GM12878 (cell line): ENCODE measurements at regions not wholly inside any gene's neighbourhood (a gene's known extent, or its start where the extent isn't known, plus 50 kb on each side); places are given as distances from the start of the nearest gene placed in this dataset.

Experiments
- ATAC-seq: fragments of 200-7000 bp; cut with Tn5 transposase; 3 replicates; pipeline ENCODE4 v1.9.1; 2020; ENCODE audit warnings: mild to moderate bottlenecking, moderate library complexity
- BruUV-seq: library from RNA; stranded (reverse); fragments of 400-500 nt; replicated peaks from 2 replicates; lab custom pipeline; 2021; lab: Mats Ljungman, UMichigan
- CTCF ChIA-PET: fragments of 300-600 bp; sonication (Branson Sonifier 250); formaldehyde crosslinking; extraction: SDS; loops from one replicate; lab custom pipeline; 2021; ENCODE audit warnings: inconsistent platforms; lab: Yijun Ruan, JAX
- POLR2A ChIA-PET: fragments of 350-600 bp; formaldehyde crosslinking; extraction: SDS; loops from one replicate; lab custom pipeline; 2021; ENCODE audit warnings: inconsistent platforms; lab: Charles Lee
- RAD21 ChIA-PET: fragments of 300-600 bp; sonication (Branson Sonifier 250); formaldehyde crosslinking; loops from one replicate; lab custom pipeline; 2023; ENCODE audit warnings: antibody characterized with exemption; ENCODE audit not compliant: unreplicated experiment; lab: Charles Lee
- SMC1A ChIA-PET: fragments of 300-600 bp; sonication (Branson Sonifier 250); formaldehyde crosslinking; loops from one replicate; lab custom pipeline; 2023; ENCODE audit not compliant: unreplicated experiment, uncharacterized antibody; lab: Charles Lee
- DNase-seq: peaks from one replicate; pipeline ENCODE4 v3.0.0-alpha.2; 2011; ENCODE audit warnings: low read depth, low spot score
- FAIRE-seq: peaks from 3 replicates; lab custom pipeline; 2011; peaks lifted over from hg19 to GRCh38; lab: Jason Lieb, UNC
- H2AFZ ChIP-seq: 2 replicates; pipeline ENCODE4 v1.6.0; 2011; ENCODE audit warnings: low read depth, low read length, control low read depth; ENCODE audit not compliant: control insufficient read depth
- H3K27ac ChIP-seq: 2 replicates; pipeline ENCODE4 v1.5.1; 2011; ENCODE audit warnings: control low read depth; ENCODE audit not compliant: control insufficient read depth, insufficient read depth
- H3K27me3 ChIP-seq, 2 experiments: replicated peaks in 1 of 2; 2 replicates each; pipeline versions ENCODE4 v1.6.0 to v1.6.1; 2011; ENCODE audit warnings: low read length in 1 of 2; ENCODE audit not compliant: control insufficient read depth in 2 of 2, insufficient read depth in 2 of 2
- H3K36me3 ChIP-seq, 2 experiments: 2 replicates each; pipeline ENCODE4 v1.5.1; 2011; ENCODE audit warnings: low read length in 1 of 2; ENCODE audit not compliant: control insufficient read depth in 2 of 2, insufficient read depth in 2 of 2
- H3K4me1 ChIP-seq: 2 replicates; pipeline ENCODE4 v1.6.1; 2011; ENCODE audit warnings: mild to moderate bottlenecking, low read length, moderate library complexity, mixed read lengths; ENCODE audit not compliant: control insufficient read depth, insufficient read depth
- H3K4me2 ChIP-seq: 2 replicates; pipeline ENCODE4 v1.6.0; 2011; ENCODE audit warnings: control low read depth; ENCODE audit not compliant: control insufficient read depth, insufficient read depth
- H3K4me3 ChIP-seq: fragments of 200-600 bp; sonication (generic); 2 replicates; pipeline ENCODE4 v1.5.1; 2016
- H3K79me2 ChIP-seq: 2 replicates; pipeline ENCODE4 v1.6.0; 2011; ENCODE audit warnings: low read length; ENCODE audit not compliant: control insufficient read depth, insufficient read depth
- H3K9ac ChIP-seq: 2 replicates; pipeline ENCODE4 v1.8.0; 2011; ENCODE audit warnings: low read length, control low read depth, mixed read lengths; ENCODE audit not compliant: control insufficient read depth, insufficient read depth
- H3K9me3 ChIP-seq: replicated peaks from 3 replicates; pipeline ENCODE4 v1.5.1; 2011; ENCODE audit warnings: mild to moderate bottlenecking, low read length; ENCODE audit not compliant: control insufficient read depth, insufficient read depth
- H4K20me1 ChIP-seq: 2 replicates; pipeline ENCODE4 v1.6.0; 2011; ENCODE audit not compliant: control insufficient read depth, insufficient read depth
- ATF7 ChIP-seq: fragments of 450-650 bp; IDR thresholded peaks from 2 replicates; pipeline ENCODE4 v1.6.1; 2016; ENCODE audit warnings: low read depth, mild to moderate bottlenecking
- CBFB ChIP-seq: IDR thresholded peaks from 2 replicates; pipeline ENCODE4 v1.6.1; 2016; ENCODE audit warnings: antibody characterized with exemption, low read depth
- CEBPB ChIP-seq, 2 experiments: fragments of 150-350 bp in 1 of 2; IDR thresholded peaks; 2 replicates each; pipeline ENCODE4 v1.6.1; 2012 to 2014; ENCODE audit warnings: low read depth in 2 of 2, low read length in 2 of 2, borderline replicate concordance in 1 of 2, inconsistent platforms in 1 of 2
- GABPA ChIP-seq: IDR thresholded peaks from 2 replicates; pipeline ENCODE4 v1.6.1; 2014; ENCODE audit warnings: antibody characterized with exemption, low read depth, mild to moderate bottlenecking, inconsistent platforms
- HDGF ChIP-seq: fragments of 450-650 bp; IDR thresholded peaks from 2 replicates; pipeline ENCODE4 v1.6.1; 2016; ENCODE audit warnings: antibody characterized with exemption
- MEF2A ChIP-seq: IDR thresholded peaks from 2 replicates; pipeline ENCODE4 v1.6.1; 2011; ENCODE audit warnings: low read depth, mild to moderate bottlenecking, low read length, moderate library complexity; ENCODE audit not compliant: insufficient read depth
- NFXL1 ChIP-seq: fragments of 450-650 bp; IDR thresholded peaks from 2 replicates; pipeline ENCODE4 v1.6.1; 2017; ENCODE audit warnings: antibody characterized with exemption, mild to moderate bottlenecking, borderline replicate concordance
- RUNX3 ChIP-seq: IDR thresholded peaks from 2 replicates; pipeline ENCODE4 v1.6.1; 2012; ENCODE audit warnings: low read length, inconsistent platforms
- SMAD1 ChIP-seq: fragments of 450-650 bp; IDR thresholded peaks from 2 replicates; pipeline ENCODE4 v1.6.1; 2018; ENCODE audit warnings: mild to moderate bottlenecking, low read depth; ENCODE audit not compliant: partially characterized antibody
- STAT3 ChIP-seq: IDR thresholded peaks from 2 replicates; pipeline ENCODE4 v1.6.1; 2011; ENCODE audit warnings: low read depth, low read length, improper control_type of control experiment
- SUPT20H ChIP-seq: IDR thresholded peaks from 2 replicates; pipeline ENCODE4 v1.6.1; 2011; ENCODE audit warnings: low read depth, mild to moderate bottlenecking, low read length, moderate library complexity, borderline replicate concordance; ENCODE audit not compliant: control insufficient read depth
- TCF7 ChIP-seq: IDR thresholded peaks from 2 replicates; pipeline ENCODE4 v1.6.1; 2014; ENCODE audit warnings: antibody characterized with exemption, borderline replicate concordance
- ZNF207 ChIP-seq: fragments of 450-650 bp; IDR thresholded peaks from 2 replicates; pipeline ENCODE4 v1.6.1; 2014; ENCODE audit warnings: antibody characterized with exemption, mild to moderate bottlenecking, borderline replicate concordance
- ZNF217 ChIP-seq: fragments of 450-650 bp; IDR thresholded peaks from 2 replicates; pipeline ENCODE4 v1.6.1; 2017; ENCODE audit warnings: antibody characterized with exemption, mild to moderate bottlenecking
- ZNF24 ChIP-seq: fragments of 450-650 bp; IDR thresholded peaks from 2 replicates; pipeline ENCODE4 v1.6.1; 2017; ENCODE audit warnings: antibody characterized with exemption, mild to moderate bottlenecking
- ZNF274 ChIP-seq: IDR thresholded peaks from one replicate; pipeline ENCODE4 v1.8.0; 2011; ENCODE audit not compliant: insufficient read length, insufficient read depth
- WGBS: methylation state at CpG from one replicate; pipeline ENCODE4 v1.1.6; 2016; ENCODE audit warnings: low lambda C conversion rate; ENCODE audit not compliant: insufficient replicate concordance, insufficient coverage; ENCODE audit errors: missing lambda C conversion rate; 5-methylcytosine and 5-hydroxymethylcytosine counted together
- in situ Hi-C: fragments of 300-500 bp; cut with MboI; formaldehyde crosslinking; loops from 9 replicates; pipeline ENCODE4 v1.14.3; 2018; ENCODE audit warnings: mixed read lengths
- intact Hi-C: fragments of 100-400 bp; cut with micrococcal nuclease; formaldehyde crosslinking; loops from one replicate; pipeline ENCODE4 v1.14.2; 2022; ENCODE audit not compliant: unreplicated experiment
- TF ChIP-seq, protein P1 (sequence below): fragments of 450-650 bp; IDR thresholded peaks from 2 replicates; pipeline ENCODE4 v1.6.1; 2016; ENCODE audit warnings: mild to moderate bottlenecking
- TF ChIP-seq, protein P2 (sequence below): fragments of 450-650 bp; formaldehyde crosslinking; IDR thresholded peaks from 2 replicates; pipeline ENCODE4 v1.4.0; 2022; ENCODE audit warnings: mild to moderate bottlenecking, moderate library complexity

DNA sequence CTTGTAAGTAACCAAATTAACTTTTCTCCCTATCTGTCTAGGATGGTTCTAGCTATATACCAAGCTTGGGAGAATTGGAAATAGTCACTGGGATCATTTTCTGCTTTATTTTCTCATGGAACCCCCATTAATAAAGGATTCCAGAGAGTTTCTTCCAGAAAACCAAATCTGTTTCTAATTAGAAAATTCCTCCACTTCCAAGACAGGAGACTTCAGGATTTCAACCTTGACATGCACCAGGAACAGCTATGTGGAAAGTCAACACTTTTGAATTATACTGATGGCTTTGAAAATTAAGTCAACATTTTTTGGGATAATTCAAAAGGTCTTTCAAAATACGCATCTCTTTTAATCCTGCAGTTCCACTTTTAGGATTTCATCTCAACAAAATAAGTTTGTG is 138.3 kb downstream of the MEX3B start:
- ATAC-seq (no peak), DNase-seq (no peak), FAIRE-seq (no peak)
- Histone ChIP-seq H3K9ac (no peak overlapping the region), H3K4me3 (no peak overlapping the region), H3K79me2 (no peaks in the 10 kb centered on the region), H3K27me3 (no peaks in the 10 kb centered on the region; a peak in 1 of 4 replicates), H2AFZ (no peak overlapping the region), H4K20me1 (no peaks in the 10 kb centered on the region), H3K9me3 (no peaks in the 10 kb centered on the region), H3K27ac (no peak overlapping the region), H3K4me1 (no peaks in the 10 kb centered on the region), H3K4me2 (no peak overlapping the region), H3K36me3 (no peaks in the 10 kb centered on the region)
- CTCF ChIA-PET = no interaction called here
- no TSS peak for BruUV-seq
- POLR2A ChIA-PET = no interaction called here
- SMC1A ChIA-PET = no interaction called here
- in situ Hi-C loops (no loop called here), intact Hi-C loops (no loop called here)
- TF ChIP-seq NFXL1 = no peak
- TF ChIP-seq RUNX3 = no peak
- no peak for TF ChIP-seq HDGF
- no peak for TF ChIP-seq GABPA
- no peak for TF ChIP-seq SUPT20H
- TF ChIP-seq TCF7 = no peak
- no peak for TF ChIP-seq ZNF207
- TF ChIP-seq CBFB = no peak
- no peak for TF ChIP-seq ZNF24
- no peak for TF ChIP-seq CEBPB (IDR thresholded peaks at IDR 0.05; ENCODE audit: borderline replicate concordance in 1 of 2, low read depth in 2 of 2, low read length in 2 of 2)
- TF ChIP-seq MEF2A = no peak
- TF ChIP-seq ZNF274 = no peak
- no peak for TF ChIP-seq STAT3
- TF ChIP-seq, protein P1, sequence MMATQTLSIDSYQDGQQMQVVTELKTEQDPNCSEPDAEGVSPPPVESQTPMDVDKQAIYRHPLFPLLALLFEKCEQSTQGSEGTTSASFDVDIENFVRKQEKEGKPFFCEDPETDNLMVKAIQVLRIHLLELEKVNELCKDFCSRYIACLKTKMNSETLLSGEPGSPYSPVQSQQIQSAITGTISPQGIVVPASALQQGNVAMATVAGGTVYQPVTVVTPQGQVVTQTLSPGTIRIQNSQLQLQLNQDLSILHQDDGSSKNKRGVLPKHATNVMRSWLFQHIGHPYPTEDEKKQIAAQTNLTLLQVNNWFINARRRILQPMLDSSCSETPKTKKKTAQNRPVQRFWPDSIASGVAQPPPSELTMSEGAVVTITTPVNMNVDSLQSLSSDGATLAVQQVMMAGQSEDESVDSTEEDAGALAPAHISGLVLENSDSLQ = no peak
- no peak for TF ChIP-seq SMAD1
- no peak for TF ChIP-seq ATF7
- TF ChIP-seq ZNF217 = no peak
- TF ChIP-seq, protein P2, sequence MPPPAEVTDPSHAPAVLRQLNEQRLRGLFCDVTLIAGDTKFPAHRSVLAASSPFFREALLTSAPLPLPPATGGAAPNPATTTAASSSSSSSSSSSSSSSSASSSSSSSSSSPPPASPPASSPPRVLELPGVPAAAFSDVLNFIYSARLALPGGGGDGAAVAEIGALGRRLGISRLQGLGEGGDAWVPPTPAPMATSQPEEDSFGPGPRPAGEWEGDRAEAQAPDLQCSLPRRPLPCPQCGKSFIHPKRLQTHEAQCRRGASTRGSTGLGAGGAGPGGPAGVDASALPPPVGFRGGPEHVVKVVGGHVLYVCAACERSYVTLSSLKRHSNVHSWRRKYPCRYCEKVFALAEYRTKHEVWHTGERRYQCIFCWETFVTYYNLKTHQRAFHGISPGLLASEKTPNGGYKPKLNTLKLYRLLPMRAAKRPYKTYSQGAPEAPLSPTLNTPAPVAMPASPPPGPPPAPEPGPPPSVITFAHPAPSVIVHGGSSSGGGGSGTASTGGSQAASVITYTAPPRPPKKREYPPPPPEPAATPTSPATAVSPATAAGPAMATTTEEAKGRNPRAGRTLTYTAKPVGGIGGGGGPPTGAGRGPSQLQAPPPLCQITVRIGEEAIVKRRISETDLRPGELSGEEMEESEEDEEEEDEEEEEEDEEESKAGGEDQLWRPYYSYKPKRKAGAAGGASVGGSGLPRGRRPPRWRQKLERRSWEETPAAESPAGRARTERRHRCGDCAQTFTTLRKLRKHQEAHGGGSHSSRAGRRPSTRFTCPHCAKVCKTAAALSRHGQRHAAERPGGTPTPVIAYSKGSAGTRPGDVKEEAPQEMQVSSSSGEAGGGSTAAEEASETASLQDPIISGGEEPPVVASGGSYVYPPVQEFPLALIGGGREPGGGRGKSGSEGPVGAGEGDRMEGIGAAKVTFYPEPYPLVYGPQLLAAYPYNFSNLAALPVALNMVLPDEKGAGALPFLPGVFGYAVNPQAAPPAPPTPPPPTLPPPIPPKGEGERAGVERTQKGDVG (CRISPR knock-in tag) = no peak
- RAD21 ChIA-PET = no interaction called here
- 41% methylated on average over 1 of the region's 1 CpG for WGBS
